Cardiac muscle cell (in vitro differentiated cells and primary cell): ENCODE measurements at regions not wholly inside any gene's neighbourhood (a gene's known extent, or its start where the extent isn't known, plus 50 kb on each side); places are given as distances from the start of the nearest gene placed in this dataset.
A peak's percentile ranks its signal among the peaks of the same experiment; 100 is the strongest.

ENCODE experiments used
- DNase-seq, 2 donors: peaks; one replicate each; pipeline versions ENCODE4 v3.0.0 to v3.0.0-alpha.2; 2010 to 2017; ENCODE audit warnings: low read depth in 1 of 2, low spot score in 1 of 2
- H3K27ac ChIP-seq: fragments of 200-600 bp; sonication (generic); 2 replicates; pipeline ENCODE4 v1.5.1; 2016
- H3K27me3 ChIP-seq: fragments of 200-600 bp; sonication (generic); 2 replicates; pipeline ENCODE4 v1.6.0; 2016; ENCODE audit warnings: control low read depth
- H3K36me3 ChIP-seq: fragments of 200-600 bp; sonication (generic); 2 replicates; pipeline ENCODE4 v1.5.1; 2016; ENCODE audit warnings: control low read depth
- H3K4me1 ChIP-seq: fragments of 200-600 bp; sonication (generic); 2 replicates; pipeline ENCODE4 v1.8.1; 2017; ENCODE audit warnings: low read depth, mild to moderate bottlenecking, mixed run types
- H3K4me3 ChIP-seq: fragments of 200-600 bp; sonication (generic); 2 replicates; pipeline ENCODE4 v1.5.1; 2016; ENCODE audit warnings: mild to moderate bottlenecking
- H3K9me3 ChIP-seq: fragments of 200-600 bp; sonication (generic); 2 replicates; pipeline ENCODE4 v1.5.1; 2017; ENCODE audit warnings: low read depth, mild to moderate bottlenecking, control low read depth
- CTCF ChIP-seq: IDR thresholded peaks from 2 replicates; pipeline ENCODE4 v1.5.1; 2012; ENCODE audit warnings: low read depth, mild to moderate bottlenecking, low read length

DNA sequence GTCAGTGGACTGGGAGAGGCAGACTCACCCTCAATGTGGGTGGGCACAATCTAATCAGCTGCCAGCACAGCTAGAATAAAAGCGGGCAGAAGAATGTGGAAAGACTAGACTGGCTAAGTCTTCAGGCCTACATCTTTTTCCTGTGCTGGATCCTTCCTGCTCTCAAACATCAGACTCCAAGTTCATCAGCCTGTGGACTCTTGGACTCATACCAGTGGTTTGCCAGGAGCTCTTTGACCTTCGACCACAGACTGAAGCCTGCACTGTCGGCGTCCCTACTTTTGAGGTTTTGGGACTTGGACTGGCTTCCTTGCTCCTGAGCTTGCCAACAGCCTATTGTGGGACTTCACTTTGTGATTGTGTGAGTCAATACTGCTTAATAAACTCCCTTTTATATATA is 68.0 kb downstream of the CNTN3 start:
- no peaks in the 10 kb centered on the region for H3K4me1 ChIP-seq
- peak in 1 of 2 donors; percentile 38 for DNase-seq
- H3K27me3 ChIP-seq, result no peaks in the 10 kb centered on the region
- H3K36me3 ChIP-seq, result no peaks in the 10 kb centered on the region
- H3K4me3 ChIP-seq, result no peak overlapping the region
- H3K27ac ChIP-seq, result no peak overlapping the region
- no peaks in the 10 kb centered on the region for H3K9me3 ChIP-seq
- TF ChIP-seq CTCF, result no peak

GRCh38 chr3:74542441-74542840 is 72.0 kb downstream of the CNTN3 start:
- Histone ChIP-seq H3K9me3 (no peaks in the 10 kb centered on the region), H3K4me1 (no peaks in the 10 kb centered on the region), H3K27me3 (no peaks in the 10 kb centered on the region), H3K27ac (no peak overlapping the region), H3K36me3 (no peaks in the 10 kb centered on the region), H3K4me3 (no peak overlapping the region)
- no peak for TF ChIP-seq CTCF
- DNase-seq, result no peak

- Histone ChIP-seq H3K27ac (no peak overlapping the region), H3K4me1 (no peaks in the 10 kb centered on the region), H3K9me3 (no peaks in the 10 kb centered on the region), H3K4me3 (no peak overlapping the region), H3K36me3 (no peaks in the 10 kb centered on the region), H3K27me3 (no peaks in the 10 kb centered on the region)
- DNase-seq, result peak in 1 of 2 donors; percentile 23
- no peak for TF ChIP-seq CTCF
These were observed 74.6 kb downstream of the CNTN3 start for GRCh38 chr3:74539876-74540275.

- no peak overlapping the region for H3K4me3 ChIP-seq
- DNase-seq, result no peak
- no peak for TF ChIP-seq CTCF
- no peaks in the 10 kb centered on the region for H3K9me3 ChIP-seq
- H3K4me1 ChIP-seq, result no peaks in the 10 kb centered on the region
- no peaks in the 10 kb centered on the region for H3K36me3 ChIP-seq
- no peak overlapping the region for H3K27ac ChIP-seq
- H3K27me3 ChIP-seq, result no peaks in the 10 kb centered on the region
These were observed 75.8 kb downstream of the CNTN3 start for GRCh38 chr3:74538669-74539068.

- Histone ChIP-seq H3K4me3 (no peak overlapping the region), H3K9me3 (no peaks in the 10 kb centered on the region), H3K4me1 (no peaks in the 10 kb centered on the region), H3K27ac (no peak overlapping the region), H3K36me3 (no peaks in the 10 kb centered on the region), H3K27me3 (no peaks in the 10 kb centered on the region)
- DNase-seq, result no peak
- TF ChIP-seq CTCF, result no peak
These were observed 76.6 kb downstream of the CNTN3 start for GRCh38 chr3:74537857-74538256.

- H3K27me3 ChIP-seq, result no peaks in the 10 kb centered on the region
These were observed 77.3 kb downstream of the CNTN3 start for GRCh38 chr3:74537164-74537563.

More at GRCh38 chr3:74537164-74537563, 77.3 kb downstream of the CNTN3 start:
- Histone ChIP-seq H3K9me3 (no peaks in the 10 kb centered on the region), H3K36me3 (no peaks in the 10 kb centered on the region), H3K4me1 (no peaks in the 10 kb centered on the region), H3K27ac (no peak overlapping the region), H3K4me3 (no peak overlapping the region)
- TF ChIP-seq CTCF, result no peak
- DNase-seq, result peak in 1 of 2 donors; percentile 80
